HG03108 (cell line): ENCODE measurements at regions not wholly inside any gene's neighbourhood (a gene's known extent, or its start where the extent isn't known, plus 50 kb on each side); places are given as distances from the start of the nearest gene placed in this dataset.

Experiments used
- ATAC-seq: cut with Tn5 transposase; IDR thresholded peaks from one replicate; pipeline ENCODE4 v1.9.1; 2021; ENCODE audit warnings: moderate library complexity; ENCODE audit not compliant: unreplicated experiment

GRCh38 chr4:182093935-182094334 is 149.3 kb upstream of the TENM3 start:
- ATAC-seq, result no peak

GRCh38 chr4:182101618-182102017 is 141.6 kb upstream of the TENM3 start:
- ATAC-seq, result no peak

- no peak for ATAC-seq
Observed at GRCh38 chr4:182102576-182102975, 140.6 kb upstream of the TENM3 start.

- no peak for ATAC-seq
Observed at GRCh38 chr4:182103614-182104319, 139.4 kb upstream of the TENM3 start.

GRCh38 chr4:182105416-182105815 is 137.8 kb upstream of the TENM3 start:
- ATAC-seq, result no peak

- no peak for ATAC-seq
Observed at GRCh38 chr4:182107931-182108330, 135.3 kb upstream of the TENM3 start.

GRCh38 chr4:182111586-182111985 is 131.6 kb upstream of the TENM3 start:
- ATAC-seq, result no peak

GRCh38 chr4:182113779-182114178 is 129.4 kb upstream of the TENM3 start:
- no peak for ATAC-seq

- no peak for ATAC-seq
Observed at GRCh38 chr4:182124359-182124758, 118.8 kb upstream of the TENM3 start.

GRCh38 chr4:182126096-182126495 is 117.1 kb upstream of the TENM3 start:
- no peak for ATAC-seq

GRCh38 chr4:182126603-182127002 is 116.6 kb upstream of the TENM3 start:
- no peak for ATAC-seq

- no peak for ATAC-seq
Observed at GRCh38 chr4:182133033-182133432, 110.2 kb upstream of the TENM3 start.

GRCh38 chr4:182134261-182134660 is 108.9 kb upstream of the TENM3 start:
- ATAC-seq, result no peak

GRCh38 chr4:182136201-182136600 is 107.0 kb upstream of the TENM3 start:
- ATAC-seq, result no peak

- no peak for ATAC-seq
Observed at GRCh38 chr4:182137343-182137742, 105.9 kb upstream of the TENM3 start.

- ATAC-seq, result no peak
Observed at GRCh38 chr4:182139491-182139890, 103.7 kb upstream of the TENM3 start.

GRCh38 chr4:182140547-182140946 is 102.7 kb upstream of the TENM3 start:
- ATAC-seq, result no peak

- no peak for ATAC-seq
Observed at GRCh38 chr4:182141061-182141460, 102.1 kb upstream of the TENM3 start.

GRCh38 chr4:182142176-182143085 is 100.8 kb upstream of the TENM3 start:
- no peak for ATAC-seq

GRCh38 chr4:182143086-182143821 is 99.9 kb upstream of the TENM3 start:
- ATAC-seq, result no peak

- no peak for ATAC-seq
Observed at GRCh38 chr4:182143822-182144625, 99.2 kb upstream of the TENM3 start.
